ENCODE measurements at regions not wholly inside any gene's neighbourhood (a gene's known extent, or its start where the extent isn't known, plus 50 kb on each side); places are given as distances from the start of the nearest gene placed in this dataset.

GRCh38 chr20:61149636-61150035 is 102.4 kb upstream of the CDH4 start:
- Histone ChIP-seq H3K4me1 (no peaks in the 10 kb centered on the region), H3K27ac (no peak overlapping the region; a peak in 1 of 6 replicates), H3K9me3 (0 out of 3 replicates have a peak, but pooled peaks cover 2% of the 10 kb centered on the region), H3K4me2 (no peak overlapping the region), H3K4me3 (no peak overlapping the region)
- POLR2A ChIA-PET, result no interaction called here
- CTCF ChIA-PET, result interaction anchor here (1.0 to 2.3 kb wide), 3 partner anchors 11 to 80 kb away, joined by 3 to 6 read pairs (median 5); no protein-coding TSS in a partner anchor
- no peak for ATAC-seq
- WGBS (ENCODE audit: missing lambda C conversion rate), result 69% methylated on average over 5 of the region's 5 CpGs
- TF ChIP-seq BCL3 (IDR thresholded peaks at IDR 0.05) (no peak), POLR2A (IDR thresholded peaks at IDR 0.05; ENCODE audit: low read length) (no peak), NR3C1 (IDR thresholded peaks at IDR 0.05) (no peak), RFX5 (IDR thresholded peaks at IDR 0.05) (no peak), MAZ (IDR thresholded peaks at IDR 0.05; ENCODE audit: borderline replicate concordance, low read depth, low read length) (no peak), CBX2 (IDR thresholded peaks at IDR 0.05; ENCODE audit: borderline replicate concordance, low read depth) (no peak), FOSB (CRISPR knock-in tag; IDR thresholded peaks at IDR 0.05) (no peak), SMC3 (IDR thresholded peaks at IDR 0.05) (no peak)
- TF ChIP-seq, protein P1, sequence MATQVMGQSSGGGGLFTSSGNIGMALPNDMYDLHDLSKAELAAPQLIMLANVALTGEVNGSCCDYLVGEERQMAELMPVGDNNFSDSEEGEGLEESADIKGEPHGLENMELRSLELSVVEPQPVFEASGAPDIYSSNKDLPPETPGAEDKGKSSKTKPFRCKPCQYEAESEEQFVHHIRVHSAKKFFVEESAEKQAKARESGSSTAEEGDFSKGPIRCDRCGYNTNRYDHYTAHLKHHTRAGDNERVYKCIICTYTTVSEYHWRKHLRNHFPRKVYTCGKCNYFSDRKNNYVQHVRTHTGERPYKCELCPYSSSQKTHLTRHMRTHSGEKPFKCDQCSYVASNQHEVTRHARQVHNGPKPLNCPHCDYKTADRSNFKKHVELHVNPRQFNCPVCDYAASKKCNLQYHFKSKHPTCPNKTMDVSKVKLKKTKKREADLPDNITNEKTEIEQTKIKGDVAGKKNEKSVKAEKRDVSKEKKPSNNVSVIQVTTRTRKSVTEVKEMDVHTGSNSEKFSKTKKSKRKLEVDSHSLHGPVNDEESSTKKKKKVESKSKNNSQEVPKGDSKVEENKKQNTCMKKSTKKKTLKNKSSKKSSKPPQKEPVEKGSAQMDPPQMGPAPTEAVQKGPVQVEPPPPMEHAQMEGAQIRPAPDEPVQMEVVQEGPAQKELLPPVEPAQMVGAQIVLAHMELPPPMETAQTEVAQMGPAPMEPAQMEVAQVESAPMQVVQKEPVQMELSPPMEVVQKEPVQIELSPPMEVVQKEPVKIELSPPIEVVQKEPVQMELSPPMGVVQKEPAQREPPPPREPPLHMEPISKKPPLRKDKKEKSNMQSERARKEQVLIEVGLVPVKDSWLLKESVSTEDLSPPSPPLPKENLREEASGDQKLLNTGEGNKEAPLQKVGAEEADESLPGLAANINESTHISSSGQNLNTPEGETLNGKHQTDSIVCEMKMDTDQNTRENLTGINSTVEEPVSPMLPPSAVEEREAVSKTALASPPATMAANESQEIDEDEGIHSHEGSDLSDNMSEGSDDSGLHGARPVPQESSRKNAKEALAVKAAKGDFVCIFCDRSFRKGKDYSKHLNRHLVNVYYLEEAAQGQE (IDR thresholded peaks at IDR 0.05), result no peak
- TF ChIP-seq, protein P2, sequence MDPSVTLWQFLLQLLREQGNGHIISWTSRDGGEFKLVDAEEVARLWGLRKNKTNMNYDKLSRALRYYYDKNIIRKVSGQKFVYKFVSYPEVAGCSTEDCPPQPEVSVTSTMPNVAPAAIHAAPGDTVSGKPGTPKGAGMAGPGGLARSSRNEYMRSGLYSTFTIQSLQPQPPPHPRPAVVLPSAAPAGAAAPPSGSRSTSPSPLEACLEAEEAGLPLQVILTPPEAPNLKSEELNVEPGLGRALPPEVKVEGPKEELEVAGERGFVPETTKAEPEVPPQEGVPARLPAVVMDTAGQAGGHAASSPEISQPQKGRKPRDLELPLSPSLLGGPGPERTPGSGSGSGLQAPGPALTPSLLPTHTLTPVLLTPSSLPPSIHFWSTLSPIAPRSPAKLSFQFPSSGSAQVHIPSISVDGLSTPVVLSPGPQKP (IDR thresholded peaks at IDR 0.05; ENCODE audit: low read depth, low read length), result no peak
- no peak for DNase-seq (ENCODE audit: low read depth in 1 of 2, low spot score in 1 of 2)
- FAIRE-seq, result no peak

- WGBS (ENCODE audit: missing lambda C conversion rate), result 84% methylated on average over 8 of the region's 8 CpGs
- H3K4me1 ChIP-seq, result no peaks in the 10 kb centered on the region
- FAIRE-seq (no peak), ATAC-seq (no peak), DNase-seq (ENCODE audit: low read depth in 1 of 2, low spot score in 1 of 2) (no peak)
- no peak overlapping the region for H3K4me3 ChIP-seq
- no peak overlapping the region for H3K27ac ChIP-seq
- TF ChIP-seq FOXS1 (CRISPR knock-in tag; IDR thresholded peaks at IDR 0.05) (no peak), POLR2A (IDR thresholded peaks at IDR 0.05; ENCODE audit: low read length) (no peak)
- no peaks in the 10 kb centered on the region for H3K9me3 ChIP-seq
- ChIA-PET CTCF (interaction anchor here (0.8 to 1.1 kb wide), 2 partner anchors 10 to 13 kb away, joined by 3 to 5 read pairs; no protein-coding TSS in a partner anchor), POLR2A (no interaction called here)
- H3K4me2 ChIP-seq, result no peak overlapping the region
Measured at GRCh38 chr20:61157301-61157700, 94.8 kb upstream of the CDH4 start.

DNA sequence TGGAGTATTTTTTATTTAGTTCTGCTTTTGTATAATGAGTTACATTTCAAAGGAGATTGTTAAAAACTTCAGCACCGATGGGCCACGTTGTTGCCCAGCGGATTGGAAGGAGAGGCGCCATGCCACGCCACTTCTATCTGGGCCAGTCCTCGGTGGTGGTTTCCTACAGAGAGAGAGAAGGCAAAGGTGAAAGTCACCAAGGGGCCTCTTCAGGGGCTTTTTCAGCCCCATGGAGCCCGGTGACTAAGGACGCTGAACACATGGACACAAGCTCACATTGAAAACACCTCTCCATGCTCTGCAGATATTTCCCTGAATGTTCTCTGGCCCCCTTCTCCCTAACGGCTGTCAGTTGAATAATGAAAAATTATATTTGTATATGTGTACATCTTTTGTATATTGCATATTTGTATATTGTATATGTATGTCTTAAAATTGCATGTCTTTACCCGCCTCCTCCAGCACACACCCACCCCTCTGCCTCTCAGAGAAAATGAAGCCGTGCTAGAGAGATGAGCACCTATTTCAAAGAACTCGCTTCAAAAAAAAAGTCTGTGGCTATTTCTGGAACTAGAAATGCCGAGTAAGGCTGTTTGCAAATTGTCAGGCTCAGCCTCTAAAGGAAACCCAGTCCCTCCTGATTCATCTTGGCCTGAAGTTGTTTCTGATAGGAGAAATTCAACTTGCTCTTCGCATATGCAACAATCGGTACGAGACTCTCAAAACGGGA is 91.9 kb upstream of the CDH4 start:
- 68% methylated on average over 17 of the region's 17 CpGs for WGBS (ENCODE audit: missing lambda C conversion rate)
- Histone ChIP-seq H3K4me1 (no peaks in the 10 kb centered on the region), H3K4me2 (no peak overlapping the region), H3K4me3 (no peak overlapping the region), H3K9me3 (no peaks in the 10 kb centered on the region), H3K27ac (no peak overlapping the region)
- TF ChIP-seq, protein P2 (IDR thresholded peaks at IDR 0.05; ENCODE audit: low read depth, low read length), result no peak
- TF ChIP-seq POLR2A (IDR thresholded peaks at IDR 0.05; ENCODE audit: low read length) (no peak), ZC3H11A (IDR thresholded peaks at IDR 0.05) (no peak), SREBF2 (IDR thresholded peaks at IDR 0.05) (no peak), NR3C1 (IDR thresholded peaks at IDR 0.05) (no peak), ESRRA (IDR thresholded peaks at IDR 0.05; ENCODE audit: borderline replicate concordance, low read length) (no peak), KDM5A (IDR thresholded peaks at IDR 0.05) (no peak), CBX8 (IDR thresholded peaks at IDR 0.05) (no peak), HDAC2 (IDR thresholded peaks at IDR 0.05) (no peak), KDM1A (IDR thresholded peaks at IDR 0.05; ENCODE audit: low read depth) (no peak), ZFP36 (IDR thresholded peaks at IDR 0.05; ENCODE audit: borderline replicate concordance, partially characterized antibody) (no peak), SMC3 (IDR thresholded peaks at IDR 0.05) (no peak), CHD4 (IDR thresholded peaks at IDR 0.05; ENCODE audit: borderline replicate concordance) (no peak), RARB (CRISPR knock-in tag; IDR thresholded peaks at IDR 0.05) (no peak), RNF2 (IDR thresholded peaks at IDR 0.05; ENCODE audit: borderline replicate concordance, low read depth) (no peak), EP300 (IDR thresholded peaks at IDR 0.05) (no peak), FOSL2 (IDR thresholded peaks at IDR 0.05) (no peak), FOSL2 (CRISPR knock-in tag; IDR thresholded peaks at IDR 0.05) (no peak)
- FAIRE-seq (no peak), ATAC-seq (no peak), DNase-seq (ENCODE audit: low read depth in 1 of 2, low spot score in 1 of 2) (no peak)
- ChIA-PET POLR2A (interaction anchor here (0.5 kb wide), 1 partner anchor 12 kb away, joined by 3 read pairs; no protein-coding TSS in a partner anchor), CTCF (interaction anchor here (1.0 to 1.8 kb wide), 2 partner anchors 9 to 32 kb away, joined by 3 to 5 read pairs; no protein-coding TSS in a partner anchor)
